ENCODE measurements at regions not wholly inside any gene's neighbourhood (a gene's known extent, or its start where the extent isn't known, plus 50 kb on each side); places are given as distances from the start of the nearest gene placed in this dataset.

GRCh38 chr1:220983877-220984635, 104.8 kb downstream of the HLX start:
- FAIRE-seq: no peak

GRCh38 chr1:220990427-220991339, 111.4 kb downstream of the HLX start:
- FAIRE-seq: no peak

- FAIRE-seq: no peak
These were observed 112.3 kb downstream of the HLX start for GRCh38 chr1:220991506-220991905.

GRCh38 chr1:220991959-220992704, 112.9 kb downstream of the HLX start:
- no peak for FAIRE-seq

GRCh38 chr1:220992705-220993052, 113.4 kb downstream of the HLX start:
- FAIRE-seq: no peak

- FAIRE-seq: no peak
These were observed 115.4 kb downstream of the HLX start for GRCh38 chr1:220994671-220995070.

GRCh38 chr1:220997791-220998190, 118.5 kb downstream of the HLX start:
- FAIRE-seq: no peak

- FAIRE-seq: no peak
These were observed 120.9 kb downstream of the HLX start for GRCh38 chr1:220999872-221000863.

GRCh38 chr1:221001167-221001566, 121.9 kb downstream of the HLX start:
- FAIRE-seq: no peak

- FAIRE-seq: no peak
These were observed 123.4 kb downstream of the HLX start for GRCh38 chr1:221002601-221003000.

- FAIRE-seq: no peak
These were observed 131.9 kb downstream of the HLX start for GRCh38 chr1:221011145-221011544.

- no peak for FAIRE-seq
These were observed 132.9 kb downstream of the HLX start for GRCh38 chr1:221012120-221012519.

- no peak for FAIRE-seq
These were observed 134.7 kb downstream of the HLX start for GRCh38 chr1:221013691-221014660.

GRCh38 chr1:221015159-221015790, 136.0 kb downstream of the HLX start:
- no peak for FAIRE-seq

GRCh38 chr1:221016751-221017150, 137.5 kb downstream of the HLX start:
- FAIRE-seq: no peak

- FAIRE-seq: no peak
These were observed 139.2 kb downstream of the HLX start for GRCh38 chr1:221018414-221018813.

GRCh38 chr1:221022331-221022730, 143.1 kb downstream of the HLX start:
- no peak for FAIRE-seq

GRCh38 chr1:221023482-221023881, 144.2 kb downstream of the HLX start:
- no peak for FAIRE-seq

GRCh38 chr1:221025501-221025900, 146.3 kb downstream of the HLX start:
- no peak for FAIRE-seq

- FAIRE-seq: no peak
These were observed 146.7 kb downstream of the HLX start for GRCh38 chr1:221025956-221026355.
